ENCODE measurements at regions not wholly inside any gene's neighbourhood (a gene's known extent, or its start where the extent isn't known, plus 50 kb on each side); places are given as distances from the start of the nearest gene placed in this dataset.

GRCh38 chr17:13288248-13288647 lies 270.4 kb upstream of the ELAC2 start:
- no peak for TF ChIP-seq CTCF (IDR thresholded peaks at IDR 0.05 in 8 of 11, conservative IDR thresholded peaks at IDR 0.05 in 3 of 11)
- no peak for TF ChIP-seq POLR2A (IDR thresholded peaks at IDR 0.05)

Measured in spleen (tissue), 7 donors.